MM.1S (cell line): ENCODE measurements at regions not wholly inside any gene's neighbourhood (a gene's known extent, or its start where the extent isn't known, plus 50 kb on each side); places are given as distances from the start of the nearest gene placed in this dataset.

Experiments used
- CTCF ChIP-seq: fragments of 300-600 bp; sonication (generic); IDR thresholded peaks from 2 replicates; pipeline ENCODE4 v1.5.1; 2016; ENCODE audit warnings: antibody characterized with exemption, low read length, mixed read lengths
- EZH2phosphoT487 ChIP-seq: fragments of 300-600 bp; sonication (generic); IDR thresholded peaks from 2 replicates; pipeline ENCODE4 v1.6.1; 2018; ENCODE audit warnings: antibody characterized with exemption, low read length

DNA sequence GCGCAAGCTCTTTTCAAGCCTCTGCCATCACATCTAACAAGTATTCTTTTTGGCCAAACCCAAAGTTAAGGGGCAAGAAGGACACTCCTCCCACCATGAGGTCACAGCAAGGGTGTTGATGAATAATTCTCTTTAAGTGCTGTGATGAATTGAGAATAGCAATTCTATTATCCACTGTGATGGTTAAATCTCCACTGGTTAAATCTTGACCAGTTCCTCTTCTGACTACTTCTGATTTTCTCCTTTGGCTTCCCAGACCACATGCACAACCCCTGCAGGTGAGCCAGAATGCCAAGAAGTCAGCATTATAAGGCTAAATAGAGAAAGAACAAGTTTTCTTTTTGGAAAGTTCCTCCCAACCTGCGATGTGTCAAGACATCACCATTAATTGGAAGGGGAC is 90.6 kb upstream of the BCL2L14 start:
- TF ChIP-seq CTCF: no peak
- no peak for TF ChIP-seq EZH2phosphoT487
